Coronary artery (tissue), 2 donors: ENCODE measurements at regions not wholly inside any gene's neighbourhood (a gene's known extent, or its start where the extent isn't known, plus 50 kb on each side); places are given as distances from the start of the nearest gene placed in this dataset.
A peak's percentile ranks its signal among the peaks of the same experiment; 100 is the strongest.

Experiments
- DNase-seq: peaks from one replicate; pipeline ENCODE4 v3.0.0-alpha.2; 2017; ENCODE audit warnings: low spot score
- H3K27ac ChIP-seq, 2 donors: fragments of 200-600 bp; sonication (generic); one replicate each; pipeline ENCODE4 v1.5.1; 2016 to 2019
- H3K4me3 ChIP-seq: fragments of 200-600 bp; sonication (generic); 2 replicates; pipeline ENCODE4 v1.5.1; 2016; ENCODE audit warnings: mild to moderate bottlenecking, moderate library complexity
- TF ChIP-seq, protein P1 (sequence below): fragments of 200-600 bp; sonication (generic); IDR thresholded peaks from one replicate; pipeline ENCODE4 v1.5.1; 2019; ENCODE audit warnings: antibody characterized with exemption

DNA sequence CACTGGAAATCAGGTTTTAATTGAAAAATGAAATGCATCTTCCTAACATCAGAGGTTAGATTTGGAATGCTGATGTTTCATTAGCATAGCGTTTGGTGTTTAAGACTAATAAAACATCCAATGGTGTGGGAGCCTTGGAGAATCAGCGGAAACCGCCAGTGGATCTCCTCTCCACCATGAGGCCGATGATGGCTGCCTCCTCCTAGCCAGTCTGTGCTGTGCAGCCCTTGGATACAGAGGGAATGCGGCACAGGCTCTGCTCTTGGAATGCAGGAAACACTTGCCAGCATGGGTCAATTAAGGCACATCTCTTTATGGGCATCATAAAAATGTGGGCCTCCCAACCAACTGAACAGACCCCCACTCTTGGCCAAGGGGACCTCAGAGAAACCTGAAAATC is 259.9 kb downstream of the GLRX3 start:
- TF ChIP-seq, protein P1, sequence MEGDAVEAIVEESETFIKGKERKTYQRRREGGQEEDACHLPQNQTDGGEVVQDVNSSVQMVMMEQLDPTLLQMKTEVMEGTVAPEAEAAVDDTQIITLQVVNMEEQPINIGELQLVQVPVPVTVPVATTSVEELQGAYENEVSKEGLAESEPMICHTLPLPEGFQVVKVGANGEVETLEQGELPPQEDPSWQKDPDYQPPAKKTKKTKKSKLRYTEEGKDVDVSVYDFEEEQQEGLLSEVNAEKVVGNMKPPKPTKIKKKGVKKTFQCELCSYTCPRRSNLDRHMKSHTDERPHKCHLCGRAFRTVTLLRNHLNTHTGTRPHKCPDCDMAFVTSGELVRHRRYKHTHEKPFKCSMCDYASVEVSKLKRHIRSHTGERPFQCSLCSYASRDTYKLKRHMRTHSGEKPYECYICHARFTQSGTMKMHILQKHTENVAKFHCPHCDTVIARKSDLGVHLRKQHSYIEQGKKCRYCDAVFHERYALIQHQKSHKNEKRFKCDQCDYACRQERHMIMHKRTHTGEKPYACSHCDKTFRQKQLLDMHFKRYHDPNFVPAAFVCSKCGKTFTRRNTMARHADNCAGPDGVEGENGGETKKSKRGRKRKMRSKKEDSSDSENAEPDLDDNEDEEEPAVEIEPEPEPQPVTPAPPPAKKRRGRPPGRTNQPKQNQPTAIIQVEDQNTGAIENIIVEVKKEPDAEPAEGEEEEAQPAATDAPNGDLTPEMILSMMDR: no peak
- peak; percentile 12 for DNase-seq
- no peak overlapping the region for H3K27ac ChIP-seq
- H3K4me3 ChIP-seq: no peak overlapping the region

- DNase-seq: peak; percentile 56
- H3K27ac ChIP-seq: no peak overlapping the region
These were observed 262.2 kb downstream of the GLRX3 start for GRCh38 chr10:130398090-130398994.

GRCh38 chr10:130399425-130399950 is 263.3 kb downstream of the GLRX3 start:
- TF ChIP-seq, protein P1: no peak
- peak; percentile 55 for DNase-seq
- no peak overlapping the region for H3K27ac ChIP-seq

More at GRCh38 chr10:130398090-130398994, 262.2 kb downstream of the GLRX3 start:
- no peak overlapping the region for H3K4me3 ChIP-seq
- TF ChIP-seq, protein P1: no peak

GRCh38 chr10:130400890-130401289 is 264.7 kb downstream of the GLRX3 start:
- TF ChIP-seq, protein P1: no peak
- Histone ChIP-seq H3K4me3 (no peak overlapping the region), H3K27ac (no peak overlapping the region)
- peak; percentile 58 for DNase-seq

More at GRCh38 chr10:130399425-130399950, 263.3 kb downstream of the GLRX3 start:
- no peak overlapping the region for H3K4me3 ChIP-seq

- TF ChIP-seq, protein P1: no peak
- peak; percentile 55 for DNase-seq
- Histone ChIP-seq H3K4me3 (no peak overlapping the region), H3K27ac (no peak overlapping the region)
These were observed 265.9 kb downstream of the GLRX3 start for GRCh38 chr10:130401860-130402765.

DNA sequence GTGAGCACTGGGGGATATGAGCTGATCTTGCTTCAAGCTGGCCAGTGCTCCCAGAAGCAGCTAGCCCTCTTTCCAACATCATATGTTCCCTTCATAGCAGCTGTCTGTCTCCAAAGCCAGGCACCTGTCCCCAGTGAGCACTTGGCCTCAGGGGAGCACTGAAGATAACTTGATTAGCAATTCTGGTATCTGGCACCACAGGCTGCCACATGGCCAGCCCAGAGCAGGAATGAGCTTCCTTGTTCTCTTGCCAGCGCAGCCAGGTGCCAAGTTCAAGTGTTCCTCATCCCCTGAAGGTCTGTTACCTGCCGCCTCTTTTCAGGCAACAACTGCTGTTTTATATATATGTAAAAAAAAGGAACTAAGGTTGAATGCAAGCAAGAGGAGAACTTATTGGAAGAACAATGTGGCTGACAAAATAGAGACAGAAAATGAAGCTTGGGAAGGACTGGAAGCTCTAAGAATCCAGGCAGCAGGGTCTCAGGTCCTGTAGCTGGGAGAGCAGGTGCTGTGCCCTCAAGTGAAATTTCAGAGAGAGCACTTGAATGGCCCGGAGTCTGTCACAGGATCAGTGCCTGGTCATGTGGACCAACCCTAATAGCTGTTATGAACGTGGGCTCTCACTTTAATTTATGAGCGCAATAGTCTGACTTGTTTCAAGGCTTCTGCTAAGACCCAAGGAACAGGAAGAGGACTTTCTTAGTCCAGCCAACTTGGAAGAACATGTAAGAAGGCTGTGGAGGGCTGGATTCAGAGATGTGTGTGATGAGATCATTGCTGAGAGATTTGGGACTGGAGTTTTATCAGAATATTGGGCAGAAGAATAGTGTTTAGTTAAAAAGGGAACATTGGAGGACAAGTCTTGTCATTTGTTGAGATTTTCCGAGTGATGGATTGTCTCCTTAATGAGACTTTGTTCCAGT is 267.2 kb downstream of the GLRX3 start:
- DNase-seq: peak; percentile 29
- Histone ChIP-seq H3K4me3 (no peak overlapping the region), H3K27ac (no peak overlapping the region)
- TF ChIP-seq, protein P1: no peak
